CD4-positive, alpha-beta T cell (primary cell): ENCODE measurements at regions not wholly inside any gene's neighbourhood (a gene's known extent, or its start where the extent isn't known, plus 50 kb on each side); places are given as distances from the start of the nearest gene placed in this dataset.

ENCODE experiments used
- ATAC-seq: fragments of 200-7000 bp; cut with Tn5 transposase; one replicate; pipeline ENCODE4 v1.10.0; 2022; ENCODE audit warnings: mild to moderate bottlenecking; ENCODE audit not compliant: poor library complexity
- CTCF ChIA-PET: fragments of 350-600 bp; sonication (Branson Sonifier 250); formaldehyde crosslinking; loops from one replicate; lab custom pipeline; 2021; ENCODE audit warnings: antibody characterized with exemption, inconsistent platforms; lab: Charles Lee
- POLR2A ChIA-PET: fragments of 350-600 bp; sonication (Branson Sonifier 250); formaldehyde crosslinking; loops from one replicate; lab custom pipeline; 2021; ENCODE audit warnings: antibody characterized with exemption, inconsistent platforms; lab: Charles Lee
- DNase-seq, 14 experiments: peaks; one replicate each; pipeline ENCODE4 v3.0.0-alpha.2; 2013 to 2020; ENCODE audit warnings: mixed read lengths in 2 of 14
- H3K27ac ChIP-seq, 2 donors: one replicate each; pipeline versions ENCODE4 v1.5.1 to v1.7.0; 2013; ENCODE audit warnings: low read length in 2 of 2, low read depth in 1 of 2, mild to moderate bottlenecking in 1 of 2
- H3K27me3 ChIP-seq, 2 experiments: 1 replicate in 1 of 2; 2 replicates in 1 of 2; pipeline versions ENCODE4 v1.6.1 to v1.7.0; 2013; ENCODE audit warnings: low read length in 2 of 2, control low read depth in 1 of 2, mild to moderate bottlenecking in 1 of 2, moderate library complexity in 1 of 2; ENCODE audit not compliant: insufficient read depth in 2 of 2, control insufficient read depth in 1 of 2
- H3K36me3 ChIP-seq: one replicate; pipeline ENCODE4 v1.6.1; 2013; ENCODE audit warnings: low read length, control low read depth; ENCODE audit not compliant: insufficient read depth
- H3K4me1 ChIP-seq: one replicate; pipeline ENCODE4 v1.6.1; 2013; ENCODE audit warnings: low read length, control low read depth; ENCODE audit not compliant: insufficient read depth
- H3K4me3 ChIP-seq: one replicate; pipeline ENCODE4 v1.5.1; 2013; ENCODE audit warnings: mild to moderate bottlenecking, low read length, moderate library complexity
- H3K9me3 ChIP-seq, 2 experiments: 1 replicate in 1 of 2; 2 replicates in 1 of 2; pipeline versions ENCODE4 v1.6.1 to v1.7.0; 2013; ENCODE audit warnings: low read length in 2 of 2, mild to moderate bottlenecking in 2 of 2, control low read depth in 1 of 2, moderate library complexity in 1 of 2; ENCODE audit not compliant: control insufficient read depth in 1 of 2, insufficient read depth in 1 of 2
- H3K27ac Mint-ChIP-seq: one replicate; pipeline ENCODE4 v1.8.0; 2020; ENCODE audit warnings: mixed read lengths
- H3K27me3 Mint-ChIP-seq: one replicate; pipeline ENCODE4 v1.8.0; 2021; ENCODE audit warnings: mixed read lengths
- H3K36me3 Mint-ChIP-seq: one replicate; pipeline ENCODE4 v1.8.0; 2021; ENCODE audit warnings: low read depth, mixed read lengths
- H3K4me1 Mint-ChIP-seq: one replicate; pipeline ENCODE4 v1.8.0; 2021; ENCODE audit warnings: low read depth, mixed read lengths
- H3K4me3 Mint-ChIP-seq: one replicate; pipeline ENCODE4 v1.8.0; 2020; ENCODE audit warnings: mild to moderate bottlenecking, mixed read lengths
- H3K9me3 Mint-ChIP-seq: one replicate; pipeline ENCODE4 v1.8.0; 2020; ENCODE audit warnings: mixed read lengths
- CTCF ChIP-seq: fragments of 200-600 bp; IDR thresholded peaks from one replicate; pipeline ENCODE4 v1.8.0; 2022; ENCODE audit warnings: antibody characterized with exemption, mild to moderate bottlenecking
- intact Hi-C, 2 experiments: fragments of 100-400 bp; cut with DNase I in 1 of 2; cut with micrococcal nuclease in 1 of 2; formaldehyde crosslinking; loops; one replicate each; pipeline versions ENCODE4 v1.15.1 to v1.9.0; 2023 to 2025; cut with DNase I, micrococcal nuclease

GRCh38 chr3:73177827-73178226 is 116.4 kb downstream of the EBLN2 start:
- no peaks in the 10 kb centered on the region for H3K9me3 Mint-ChIP-seq
- Histone ChIP-seq H3K4me1 (no peaks in the 10 kb centered on the region), H3K36me3 (no peaks in the 10 kb centered on the region), H3K27me3 (no peaks in the 10 kb centered on the region), H3K9me3 (no peaks in the 10 kb centered on the region), H3K27ac (no peak overlapping the region), H3K4me3 (no peak overlapping the region)
- intact Hi-C loops, result no loop called here
- H3K27ac Mint-ChIP-seq, result no peak overlapping the region
- DNase-seq (no peak), ATAC-seq (no peak)
- TF ChIP-seq CTCF, result no peak
- ChIA-PET CTCF (no interaction called here), POLR2A (no interaction called here)
- peaks cover 3% of the 10 kb centered on the region for H3K27me3 Mint-ChIP-seq
- no peaks in the 10 kb centered on the region for H3K36me3 Mint-ChIP-seq
- H3K4me3 Mint-ChIP-seq, result no peak overlapping the region
- no peaks in the 10 kb centered on the region for H3K4me1 Mint-ChIP-seq

- no peak for DNase-seq
- intact Hi-C loops, result no loop called here
- H3K27me3 Mint-ChIP-seq, result peaks cover 10% of the 10 kb centered on the region
- no peak overlapping the region for H3K4me3 Mint-ChIP-seq
- H3K9me3 ChIP-seq, result peaks cover 0 to 3% of the 10 kb centered on the region in 2 experiments
- no peak overlapping the region for H3K4me3 ChIP-seq
- ATAC-seq, result no peak
- ChIA-PET CTCF (no interaction called here), POLR2A (no interaction called here)
- H3K4me1 Mint-ChIP-seq, result no peaks in the 10 kb centered on the region
- no peak for TF ChIP-seq CTCF
- no peaks in the 10 kb centered on the region for H3K9me3 Mint-ChIP-seq
- no peaks in the 10 kb centered on the region for H3K36me3 Mint-ChIP-seq
- no peaks in the 10 kb centered on the region for H3K36me3 ChIP-seq
- peaks cover 0 to 4% of the 10 kb centered on the region in 2 experiments for H3K27me3 ChIP-seq
- H3K27ac ChIP-seq, result no peak overlapping the region
- H3K4me1 ChIP-seq, result no peaks in the 10 kb centered on the region
- no peak overlapping the region for H3K27ac Mint-ChIP-seq
Measured at GRCh38 chr3:73179601-73180000, 118.1 kb downstream of the EBLN2 start.

GRCh38 chr3:73186741-73187140 is 125.3 kb downstream of the EBLN2 start:
- no peaks in the 10 kb centered on the region for H3K36me3 Mint-ChIP-seq
- H3K27ac Mint-ChIP-seq, result no peak overlapping the region
- ATAC-seq, result no peak
- ChIA-PET CTCF (no interaction called here), POLR2A (no interaction called here)
- H3K27me3 ChIP-seq, result peaks cover 0 to 4% of the 10 kb centered on the region in 2 experiments
- H3K9me3 Mint-ChIP-seq, result no peaks in the 10 kb centered on the region
- H3K36me3 ChIP-seq, result no peaks in the 10 kb centered on the region
- H3K9me3 ChIP-seq, result peaks cover 0 to 3% of the 10 kb centered on the region in 2 experiments
- no peak overlapping the region for H3K4me3 Mint-ChIP-seq
- peaks cover 24% of the 10 kb centered on the region for H3K27me3 Mint-ChIP-seq
- intact Hi-C loops, result no loop called here
- no peak overlapping the region for H3K4me3 ChIP-seq
- TF ChIP-seq CTCF, result no peak
- no peak for DNase-seq
- H3K27ac ChIP-seq, result no peak overlapping the region
- no peaks in the 10 kb centered on the region for H3K4me1 Mint-ChIP-seq
- H3K4me1 ChIP-seq, result no peaks in the 10 kb centered on the region
